GM21515 (cell line): ENCODE measurements at regions not wholly inside any gene's neighbourhood (a gene's known extent, or its start where the extent isn't known, plus 50 kb on each side); places are given as distances from the start of the nearest gene placed in this dataset.
"Not testable (repeated sequence)": the region's sequence is repeated elsewhere in the genome, so short reads cannot be mapped to it uniquely, and the experiment has no call there.

Source experiments
- ATAC-seq: cut with Tn5 transposase; IDR thresholded peaks from one replicate; pipeline ENCODE4 v1.9.1; 2021; ENCODE audit not compliant: unreplicated experiment

- ATAC-seq = no peak
These were observed 262.7 kb upstream of the SPHKAP start for GRCh38 chr2:228444161-228444560.

GRCh38 chr2:228433721-228434120 lies 252.2 kb upstream of the SPHKAP start:
- no peak for ATAC-seq

- no peak for ATAC-seq
These were observed 250.6 kb upstream of the SPHKAP start for GRCh38 chr2:228432116-228432515.

GRCh38 chr2:228430986-228431385 lies 249.5 kb upstream of the SPHKAP start:
- ATAC-seq = no peak

GRCh38 chr2:228426502-228427216 lies 245.2 kb upstream of the SPHKAP start:
- no peak for ATAC-seq

- ATAC-seq = not testable (repeated sequence)
These were observed 244.0 kb upstream of the SPHKAP start for GRCh38 chr2:228425411-228426060.

- no peak for ATAC-seq
These were observed 236.5 kb upstream of the SPHKAP start for GRCh38 chr2:228417956-228418355.

GRCh38 chr2:228417526-228417925 lies 236.0 kb upstream of the SPHKAP start:
- ATAC-seq = no peak

GRCh38 chr2:228410061-228410460 lies 228.6 kb upstream of the SPHKAP start:
- ATAC-seq = no peak

- ATAC-seq = no peak
These were observed 228.0 kb upstream of the SPHKAP start for GRCh38 chr2:228409493-228409892.

- ATAC-seq = no peak
These were observed 227.2 kb upstream of the SPHKAP start for GRCh38 chr2:228408529-228409227.

- ATAC-seq = no peak
These were observed 226.3 kb upstream of the SPHKAP start for GRCh38 chr2:228407821-228408220.

GRCh38 chr2:228401065-228401912 lies 219.8 kb upstream of the SPHKAP start:
- ATAC-seq = no peak

GRCh38 chr2:228387776-228388175 lies 206.3 kb upstream of the SPHKAP start:
- ATAC-seq = no peak

- no peak for ATAC-seq
These were observed 197.4 kb upstream of the SPHKAP start for GRCh38 chr2:228378696-228379425.

- no peak for ATAC-seq
These were observed 196.7 kb upstream of the SPHKAP start for GRCh38 chr2:228378233-228378632.

GRCh38 chr2:228377533-228377932 lies 196.0 kb upstream of the SPHKAP start:
- no peak for ATAC-seq

- no peak for ATAC-seq
These were observed 193.3 kb upstream of the SPHKAP start for GRCh38 chr2:228374741-228375140.

GRCh38 chr2:228373191-228373590 lies 191.7 kb upstream of the SPHKAP start:
- ATAC-seq = no peak

- ATAC-seq = no peak
These were observed 190.7 kb upstream of the SPHKAP start for GRCh38 chr2:228372212-228372611.
